ENCODE measurements at regions not wholly inside any gene's neighbourhood (a gene's known extent, or its start where the extent isn't known, plus 50 kb on each side); places are given as distances from the start of the nearest gene placed in this dataset.

DNA sequence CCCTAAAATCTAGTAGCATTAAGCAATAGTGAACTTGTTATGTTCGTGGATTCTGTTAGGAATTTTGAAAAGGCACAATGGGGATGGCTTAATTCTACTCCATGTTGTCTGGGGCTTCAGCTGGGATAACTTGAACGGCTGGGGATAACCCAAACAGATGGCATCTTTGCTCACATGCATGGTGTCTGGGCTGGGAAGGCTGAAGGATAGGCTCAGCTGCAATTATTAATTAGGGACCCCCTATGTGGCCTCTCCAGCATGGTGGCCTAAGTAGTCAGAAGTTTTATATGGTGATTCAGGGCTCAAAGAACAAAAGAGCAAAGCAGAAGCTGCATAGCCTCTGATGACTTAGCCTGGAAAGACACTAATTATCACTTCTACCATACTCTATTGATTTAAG lies 551.1 kb downstream of the PSAT1 start:
- H2BK5ac ChIP-seq (ENCODE audit: low read depth, low read length): no peak overlapping the region
- ChIA-PET POLR2A (ENCODE audit: partially characterized antibody) (no interaction called here), CTCF (ENCODE audit: partially characterized antibody) (interaction anchor here (1.1 to 2.4 kb wide), 2 partner anchors 10 to 11 kb away, joined by 3 to 10 read pairs; no protein-coding TSS in a partner anchor)
- FAIRE-seq (no peak), DNase-seq (ENCODE audit: low read depth in 1 of 2, low spot score in 2 of 2) (no peak)
- H3K56ac ChIP-seq (replicated peaks; ENCODE audit: insufficient read length, low read depth, low read length): no peak overlapping the region
- H3K23me2 ChIP-seq (ENCODE audit: low read depth, low read length): no peaks in the 10 kb centered on the region
- no peak overlapping the region for H2BK15ac ChIP-seq (ENCODE audit: low read length)
- no peak overlapping the region for H2AFZ ChIP-seq (ENCODE audit: low read length)
- H4K91ac ChIP-seq (replicated peaks; ENCODE audit: insufficient read length, low read length): no peak overlapping the region
- H2BK120ac ChIP-seq (replicated peaks; ENCODE audit: low read depth, low read length): no peak overlapping the region
- 85% methylated on average over 2 of the region's 2 CpGs; no CpG with 5 or more reads in 1 of the 2 experiments for WGBS, 2 experiments (ENCODE audit: extremely low coverage in 1 of 2, insufficient coverage in 1 of 2, insufficient read length in 1 of 2, insufficient replicate concordance in 2 of 2, low coverage in 1 of 2, low lambda C conversion rate in 2 of 2, missing lambda C conversion rate in 1 of 2)
- no peaks in the 10 kb centered on the region for H3K4me1 ChIP-seq (replicated peaks in 1 of 4; ENCODE audit: control insufficient read depth in 3 of 4, insufficient read depth in 4 of 4, low read length in 3 of 4)
- no peaks in the 10 kb centered on the region for H3K36me3 ChIP-seq (ENCODE audit: control insufficient read depth in 2 of 4, insufficient read depth in 4 of 4, low read length in 3 of 4)
- H3K18ac ChIP-seq (ENCODE audit: extremely low read depth, low read length): no peak overlapping the region
- H3K79me2 ChIP-seq (ENCODE audit: control insufficient read depth in 1 of 2, insufficient read depth in 2 of 2, low read length in 2 of 2): no peaks in the 10 kb centered on the region
- H2BK20ac ChIP-seq (ENCODE audit: low read length): no peak overlapping the region
- H4K20me1 ChIP-seq (replicated peaks in 1 of 2; ENCODE audit: control insufficient read depth in 1 of 2, insufficient read depth in 2 of 2, low read length in 2 of 2): no peaks in the 10 kb centered on the region
- no peak overlapping the region for H2AK5ac ChIP-seq (ENCODE audit: low read depth, low read length)
- H3K23ac ChIP-seq (ENCODE audit: insufficient read length): no peak overlapping the region
- no peak overlapping the region for H3K9ac ChIP-seq (replicated peaks in 1 of 4; ENCODE audit: extremely low read depth in 1 of 4, low read depth in 3 of 4, low read length in 3 of 4)
- H3K4ac ChIP-seq (replicated peaks; ENCODE audit: insufficient read length, low read depth, low read length): no peak overlapping the region
- TF ChIP-seq, protein P1, sequence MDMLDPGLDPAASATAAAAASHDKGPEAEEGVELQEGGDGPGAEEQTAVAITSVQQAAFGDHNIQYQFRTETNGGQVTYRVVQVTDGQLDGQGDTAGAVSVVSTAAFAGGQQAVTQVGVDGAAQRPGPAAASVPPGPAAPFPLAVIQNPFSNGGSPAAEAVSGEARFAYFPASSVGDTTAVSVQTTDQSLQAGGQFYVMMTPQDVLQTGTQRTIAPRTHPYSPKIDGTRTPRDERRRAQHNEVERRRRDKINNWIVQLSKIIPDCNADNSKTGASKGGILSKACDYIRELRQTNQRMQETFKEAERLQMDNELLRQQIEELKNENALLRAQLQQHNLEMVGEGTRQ (IDR thresholded peaks at IDR 0.05; ENCODE audit: low read length): no peak
- TF ChIP-seq SP2 (IDR thresholded peaks at IDR 0.05; ENCODE audit: low read length) (no peak), HDAC2 (IDR thresholded peaks at IDR 0.05; ENCODE audit: borderline replicate concordance in 1 of 2, low read depth in 2 of 2, low read length in 2 of 2) (no peak), RNF2 (IDR thresholded peaks at IDR 0.05; ENCODE audit: borderline replicate concordance, low read depth, low read length, missing control alignments, poor library complexity, severe bottlenecking) (no peak)
- TF ChIP-seq, protein P2, sequence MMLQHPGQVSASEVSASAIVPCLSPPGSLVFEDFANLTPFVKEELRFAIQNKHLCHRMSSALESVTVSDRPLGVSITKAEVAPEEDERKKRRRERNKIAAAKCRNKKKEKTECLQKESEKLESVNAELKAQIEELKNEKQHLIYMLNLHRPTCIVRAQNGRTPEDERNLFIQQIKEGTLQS (IDR thresholded peaks at IDR 0.05; ENCODE audit: insufficient read depth, low read depth, low read length): no peak
- H3K4me2 ChIP-seq (ENCODE audit: insufficient read depth in 1 of 2, low read depth in 2 of 2, low read length in 2 of 2): no peak overlapping the region
- no peak overlapping the region for H3K14ac ChIP-seq (ENCODE audit: insufficient read length)
- no peak overlapping the region for H2BK12ac ChIP-seq (ENCODE audit: low read depth, low read length)
- no peak overlapping the region for H3K27ac ChIP-seq (ENCODE audit: low read depth, low read length)
- H3K9me3 ChIP-seq (ENCODE audit: insufficient read depth in 2 of 2, low read depth in 1 of 2, low read length in 1 of 2): no peaks in the 10 kb centered on the region
- H3K79me1 ChIP-seq (ENCODE audit: low read depth, low read length): no peaks in the 10 kb centered on the region
- no peaks in the 10 kb centered on the region for H3K27me3 ChIP-seq (replicated peaks in 1 of 4; ENCODE audit: control insufficient read depth in 3 of 4, extremely low read depth in 1 of 4, insufficient read depth in 3 of 4, low read length in 3 of 4)
- no peak overlapping the region for H4K5ac ChIP-seq (ENCODE audit: insufficient read length, low read depth, low read length)
- H4K8ac ChIP-seq (ENCODE audit: extremely low read depth, insufficient read depth, low read length): no peak overlapping the region
- no peak overlapping the region for H3K4me3 ChIP-seq (ENCODE audit: extremely low read depth in 1 of 4, insufficient read depth in 2 of 4, low read depth in 3 of 4, low read length in 4 of 4)
